ENCODE measurements at regions not wholly inside any gene's neighbourhood (a gene's known extent, or its start where the extent isn't known, plus 50 kb on each side); places are given as distances from the start of the nearest gene placed in this dataset.

DNA sequence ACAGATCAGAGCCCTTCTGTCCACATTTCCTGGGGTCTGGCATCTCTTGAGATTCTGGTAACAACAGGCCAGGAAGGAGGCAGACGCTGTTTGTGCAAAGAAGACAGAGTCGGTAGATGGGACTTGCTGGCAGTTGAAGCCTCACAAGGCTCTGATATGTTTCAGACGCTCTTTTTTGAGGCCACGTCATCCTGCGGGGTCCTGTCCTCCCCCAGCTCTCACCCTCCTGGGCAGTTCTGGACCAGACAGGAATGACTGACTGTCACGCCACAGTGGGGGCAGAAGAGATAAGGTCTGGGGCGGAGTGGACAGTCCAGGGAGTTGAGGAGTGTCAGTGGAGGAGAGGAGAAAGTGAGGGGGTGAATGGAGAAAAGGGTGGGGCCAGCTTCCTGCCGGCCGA, 87.1 kb upstream of the SULF2 start:
- no peak for DNase-seq (ENCODE audit: low read depth)
- TF ChIP-seq, protein P1, sequence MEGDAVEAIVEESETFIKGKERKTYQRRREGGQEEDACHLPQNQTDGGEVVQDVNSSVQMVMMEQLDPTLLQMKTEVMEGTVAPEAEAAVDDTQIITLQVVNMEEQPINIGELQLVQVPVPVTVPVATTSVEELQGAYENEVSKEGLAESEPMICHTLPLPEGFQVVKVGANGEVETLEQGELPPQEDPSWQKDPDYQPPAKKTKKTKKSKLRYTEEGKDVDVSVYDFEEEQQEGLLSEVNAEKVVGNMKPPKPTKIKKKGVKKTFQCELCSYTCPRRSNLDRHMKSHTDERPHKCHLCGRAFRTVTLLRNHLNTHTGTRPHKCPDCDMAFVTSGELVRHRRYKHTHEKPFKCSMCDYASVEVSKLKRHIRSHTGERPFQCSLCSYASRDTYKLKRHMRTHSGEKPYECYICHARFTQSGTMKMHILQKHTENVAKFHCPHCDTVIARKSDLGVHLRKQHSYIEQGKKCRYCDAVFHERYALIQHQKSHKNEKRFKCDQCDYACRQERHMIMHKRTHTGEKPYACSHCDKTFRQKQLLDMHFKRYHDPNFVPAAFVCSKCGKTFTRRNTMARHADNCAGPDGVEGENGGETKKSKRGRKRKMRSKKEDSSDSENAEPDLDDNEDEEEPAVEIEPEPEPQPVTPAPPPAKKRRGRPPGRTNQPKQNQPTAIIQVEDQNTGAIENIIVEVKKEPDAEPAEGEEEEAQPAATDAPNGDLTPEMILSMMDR (IDR thresholded peaks at IDR 0.05; ENCODE audit: low read depth, low read length, missing control alignments): no peak
- H3K4me3 ChIP-seq (ENCODE audit: low read depth, low read length): no peak overlapping the region

DNA sequence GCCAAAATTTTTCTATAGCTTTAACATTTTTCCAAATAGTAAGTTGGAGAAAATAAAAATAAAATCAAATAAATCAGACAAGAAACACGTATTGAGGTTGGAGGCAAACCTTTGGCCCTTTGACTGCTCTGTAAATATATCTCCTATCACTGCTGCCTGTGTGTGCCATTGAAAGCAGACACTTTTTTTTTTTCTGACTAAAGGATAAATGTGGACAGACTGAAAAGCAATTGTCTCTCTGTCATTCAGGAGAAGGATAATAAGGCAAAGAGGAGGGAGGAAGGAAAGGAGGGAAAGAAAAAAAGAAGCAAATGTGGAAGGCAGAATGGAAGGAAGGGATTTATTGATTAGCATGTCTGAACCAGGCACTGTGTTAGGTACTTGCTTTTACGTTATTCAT, 85.2 kb upstream of the SULF2 start:
- TF ChIP-seq, protein P1 (IDR thresholded peaks at IDR 0.05; ENCODE audit: low read depth, low read length, missing control alignments): no peak
- DNase-seq (ENCODE audit: low read depth): no peak
- no peak overlapping the region for H3K4me3 ChIP-seq (ENCODE audit: low read depth, low read length)

DNA sequence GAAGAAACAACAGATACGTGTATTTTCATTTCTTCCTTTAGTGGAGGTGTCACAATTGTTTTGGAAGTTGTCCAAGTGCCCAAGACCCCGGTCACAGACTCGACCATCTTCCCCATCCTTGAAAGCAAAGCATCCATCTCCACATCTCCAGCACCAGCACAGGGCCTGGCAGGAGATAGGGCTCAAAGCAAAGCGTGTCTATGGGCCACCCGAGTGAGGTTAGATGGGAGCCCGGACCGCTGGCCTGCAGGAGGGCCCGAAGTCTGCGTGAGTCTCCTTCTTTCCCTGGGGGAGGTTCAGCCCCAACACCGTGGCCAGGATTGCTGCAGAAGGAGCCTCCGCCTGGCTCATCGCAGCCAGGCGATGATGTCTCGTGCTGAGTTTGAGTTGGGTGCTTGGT, 83.5 kb upstream of the SULF2 start:
- H3K4me3 ChIP-seq (ENCODE audit: low read depth, low read length): no peak overlapping the region
- DNase-seq (ENCODE audit: low read depth): no peak
- TF ChIP-seq, protein P1 (IDR thresholded peaks at IDR 0.05; ENCODE audit: low read depth, low read length, missing control alignments): no peak

DNA sequence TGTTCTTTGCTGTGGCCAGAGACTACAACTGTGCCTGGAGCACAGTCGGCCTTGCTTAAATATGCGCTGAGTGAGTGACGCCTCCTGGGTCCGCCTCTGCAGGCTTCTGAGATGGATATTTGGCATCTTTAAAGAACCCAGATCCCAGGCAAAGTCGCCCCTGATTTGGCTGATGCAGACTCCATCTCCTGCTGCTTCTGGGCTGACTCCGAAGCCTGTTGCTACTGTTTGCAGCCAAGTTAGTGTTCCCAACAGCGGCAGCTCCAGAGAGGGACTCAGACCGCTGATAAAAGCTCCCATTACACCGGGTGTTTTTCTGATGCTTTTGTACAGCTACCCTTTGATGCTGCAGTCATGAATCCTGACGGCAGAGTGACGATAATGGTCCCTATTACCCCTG, 83.0 kb upstream of the SULF2 start:
- TF ChIP-seq, protein P1 (IDR thresholded peaks at IDR 0.05; ENCODE audit: low read depth, low read length, missing control alignments): no peak
- H3K4me3 ChIP-seq (ENCODE audit: low read depth, low read length): no peak overlapping the region
- DNase-seq (ENCODE audit: low read depth): no peak

DNA sequence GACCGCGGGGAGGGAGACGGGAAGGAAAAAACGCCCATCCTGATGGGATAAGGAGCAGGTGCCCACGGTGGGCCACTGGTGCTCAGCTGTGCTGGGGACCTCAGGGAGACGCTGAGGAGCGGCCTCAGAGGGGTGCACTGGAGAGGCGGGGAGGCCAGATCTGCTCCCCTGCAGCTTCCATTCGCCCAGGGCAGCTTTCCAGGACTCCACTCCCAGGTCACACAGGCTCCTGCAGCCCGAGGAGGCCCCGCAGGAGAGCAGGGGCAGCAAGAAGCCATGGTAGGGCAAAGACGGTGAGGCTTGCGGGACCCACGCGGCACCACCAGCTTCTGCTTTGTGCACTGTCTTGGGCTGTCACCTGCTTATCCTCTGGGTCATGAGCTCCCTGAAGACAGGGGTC, 82.5 kb upstream of the SULF2 start:
- TF ChIP-seq, protein P1 (IDR thresholded peaks at IDR 0.05; ENCODE audit: low read depth, low read length, missing control alignments): no peak

DNA sequence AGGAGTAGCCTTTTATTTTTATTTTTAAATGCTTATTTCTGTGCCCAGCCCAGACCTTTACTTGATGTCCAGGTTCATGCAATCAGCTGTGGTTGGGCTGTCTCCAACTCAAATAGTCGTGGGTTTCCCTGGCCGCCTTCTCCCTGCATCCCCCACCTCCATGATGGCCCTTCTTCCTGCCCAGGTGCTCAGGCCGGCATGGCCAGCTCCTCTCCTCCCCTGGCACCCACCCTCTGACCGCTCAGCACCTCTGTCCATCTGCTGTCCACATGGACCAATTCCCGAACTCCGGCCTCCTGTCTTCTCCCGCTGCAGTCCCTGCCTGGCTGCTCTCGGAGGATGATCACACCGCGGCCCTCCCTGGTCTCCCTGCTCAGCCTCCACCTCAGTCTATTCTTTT, 81.2 kb upstream of the SULF2 start:
- no peak overlapping the region for H3K4me3 ChIP-seq (ENCODE audit: low read depth, low read length)
- TF ChIP-seq, protein P1 (IDR thresholded peaks at IDR 0.05; ENCODE audit: low read depth, low read length, missing control alignments): no peak
- DNase-seq (ENCODE audit: low read depth): no peak

More for the DNA sequence above, 82.5 kb upstream of the SULF2 start:
- H3K4me3 ChIP-seq (ENCODE audit: low read depth, low read length): no peak overlapping the region
- no peak for DNase-seq (ENCODE audit: low read depth)

DNA sequence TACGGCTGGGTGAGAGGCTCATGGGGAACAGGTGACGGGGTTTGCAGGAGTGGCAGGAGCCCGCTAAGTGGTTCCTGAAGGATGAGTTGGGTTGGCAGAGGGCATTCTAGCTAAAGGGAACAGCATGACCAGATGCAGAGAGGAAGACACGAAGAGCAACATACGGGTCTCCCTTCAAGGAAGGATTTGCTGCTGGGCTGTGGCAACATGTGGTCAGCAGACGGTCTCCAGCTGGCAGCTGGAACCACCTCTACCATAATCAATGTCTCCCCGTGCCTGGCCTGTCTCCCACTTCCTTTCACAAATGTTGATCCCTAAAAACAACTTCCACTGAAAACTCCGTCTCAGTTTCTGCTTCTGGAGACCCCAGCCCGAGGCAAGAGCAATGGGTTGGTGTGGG, 80.6 kb upstream of the SULF2 start:
- no peak overlapping the region for H3K4me3 ChIP-seq (ENCODE audit: low read depth, low read length)
- no peak for DNase-seq (ENCODE audit: low read depth)
- TF ChIP-seq, protein P1 (IDR thresholded peaks at IDR 0.05; ENCODE audit: low read depth, low read length, missing control alignments): no peak

Data from GM12864 (cell line).